GM23338 (cell line): ENCODE measurements at regions not wholly inside any gene's neighbourhood (a gene's known extent, or its start where the extent isn't known, plus 50 kb on each side); places are given as distances from the start of the nearest gene placed in this dataset.

Experiments
- ATAC-seq: fragments of 200-7000 bp; cut with Tn5 transposase; 3 replicates; pipeline ENCODE4 v1.9.1; 2020
- DNase-seq: peaks from one replicate; pipeline ENCODE4 v3.0.0-alpha.2; 2015; ENCODE audit warnings: low spot score
- H2AFZ ChIP-seq: fragments of 200-600 bp; sonication (generic); 2 replicates; pipeline ENCODE4 v1.8.0; 2016; ENCODE audit warnings: antibody characterized with exemption, mild to moderate bottlenecking, moderate library complexity
- H3F3A ChIP-seq: fragments of 200-600 bp; sonication (generic); replicated peaks from 2 replicates; pipeline ENCODE4 v1.8.0; 2017; ENCODE audit warnings: antibody characterized with exemption, mixed run types, low read depth
- H3K27ac ChIP-seq: fragments of 200-600 bp; sonication (generic); 2 replicates; pipeline ENCODE4 v1.6.1; 2016; ENCODE audit warnings: low read depth
- H3K27me3 ChIP-seq: fragments of 200-600 bp; sonication (generic); 2 replicates; pipeline ENCODE4 v1.8.0; 2016; ENCODE audit warnings: mild to moderate bottlenecking, mixed run types, moderate library complexity; ENCODE audit not compliant: insufficient read depth
- H3K36me3 ChIP-seq: fragments of 200-600 bp; sonication (generic); 2 replicates; pipeline ENCODE4 v1.8.0; 2016; ENCODE audit warnings: mild to moderate bottlenecking; ENCODE audit not compliant: insufficient read depth
- H3K4me1 ChIP-seq: fragments of 200-600 bp; sonication (generic); 2 replicates; pipeline ENCODE4 v1.8.0; 2016; ENCODE audit warnings: mild to moderate bottlenecking, moderate library complexity; ENCODE audit not compliant: insufficient read depth
- H3K4me2 ChIP-seq: fragments of 200-600 bp; sonication (generic); 2 replicates; pipeline ENCODE4 v1.7.1; 2017; ENCODE audit warnings: mixed run types
- H3K4me3 ChIP-seq: fragments of 200-600 bp; sonication (generic); 2 replicates; pipeline ENCODE4 v1.6.1; 2016; ENCODE audit warnings: mixed run types
- H3K79me2 ChIP-seq: fragments of 200-600 bp; sonication (generic); replicated peaks from 2 replicates; pipeline ENCODE4 v1.8.0; 2017; ENCODE audit warnings: mild to moderate bottlenecking; ENCODE audit not compliant: insufficient read depth
- H3K9me2 ChIP-seq: fragments of 200-600 bp; sonication (generic); 2 replicates; pipeline ENCODE4 v1.8.0; 2017; ENCODE audit not compliant: insufficient read depth
- H4K20me1 ChIP-seq: fragments of 200-600 bp; sonication (generic); replicated peaks from 2 replicates; pipeline ENCODE4 v1.8.0; 2017; ENCODE audit warnings: mild to moderate bottlenecking; ENCODE audit not compliant: insufficient read depth
- H3K27ac Mint-ChIP-seq: 2 replicates; pipeline ENCODE4 v1.8.0; 2020; ENCODE audit warnings: inconsistent platforms, mild to moderate bottlenecking, moderate library complexity, mixed read lengths
- H3K27me3 Mint-ChIP-seq: 3 replicates; pipeline ENCODE4 v1.8.0; 2022; ENCODE audit warnings: low read depth, mild to moderate bottlenecking, moderate library complexity, mixed read lengths, inconsistent platforms; ENCODE audit not compliant: insufficient read depth, poor library complexity
- H3K36me3 Mint-ChIP-seq: 3 replicates; pipeline ENCODE4 v1.8.0; 2021; ENCODE audit warnings: low read depth, mild to moderate bottlenecking, inconsistent platforms, moderate library complexity, mixed read lengths
- H3K4me1 Mint-ChIP-seq: 3 replicates; pipeline ENCODE4 v1.8.0; 2020; ENCODE audit warnings: mild to moderate bottlenecking, inconsistent platforms, mixed read lengths
- H3K4me3 Mint-ChIP-seq: 3 replicates; pipeline ENCODE4 v1.8.0; 2021; ENCODE audit warnings: moderate library complexity, mild to moderate bottlenecking, inconsistent platforms, mixed read lengths
- H3K9me3 Mint-ChIP-seq: 3 replicates; pipeline ENCODE4 v1.8.0; 2020; ENCODE audit warnings: moderate library complexity, mild to moderate bottlenecking, inconsistent platforms, mixed read lengths
- CREB1 ChIP-seq: fragments of 250-450 bp; sonication (Bioruptor Pico); IDR thresholded peaks from 2 replicates; pipeline ENCODE4 v1.5.0; 2020; ENCODE audit warnings: low read depth, mild to moderate bottlenecking, moderate library complexity
- EZH2 ChIP-seq: fragments of 200-600 bp; sonication (generic); IDR thresholded peaks from one replicate; pipeline ENCODE4 v1.8.0; 2017; ENCODE audit warnings: antibody characterized with exemption, mild to moderate bottlenecking, low read depth; ENCODE audit not compliant: unreplicated experiment
- EZH2phosphoT487 ChIP-seq: fragments of 200-600 bp; sonication (generic); IDR thresholded peaks from one replicate; pipeline ENCODE4 v1.8.1; 2018; ENCODE audit warnings: antibody characterized with exemption; ENCODE audit not compliant: unreplicated experiment
- NANOG ChIP-seq: IDR thresholded peaks from 2 replicates; pipeline ENCODE4 v1.6.1; 2016; ENCODE audit warnings: antibody characterized with exemption, borderline replicate concordance
- POLR2AphosphoS5 ChIP-seq: IDR thresholded peaks from 2 replicates; pipeline ENCODE4 v1.6.1; 2016; ENCODE audit warnings: antibody characterized with exemption, low read depth
- STAT1 ChIP-seq: IDR thresholded peaks from one replicate; pipeline ENCODE4 v1.6.1; 2016; ENCODE audit warnings: antibody characterized with exemption; ENCODE audit not compliant: unreplicated experiment
- ZNF114 ChIP-seq: fragments of 250-450 bp; sonication (Bioruptor Pico); IDR thresholded peaks from 2 replicates; pipeline ENCODE4 v1.5.0; 2020; ENCODE audit warnings: mild to moderate bottlenecking, moderate library complexity
- ZNF331 ChIP-seq: fragments of 250-450 bp; sonication (Bioruptor Pico); IDR thresholded peaks from 2 replicates; pipeline ENCODE4 v1.5.0; 2020; ENCODE audit warnings: low read depth, mild to moderate bottlenecking, moderate library complexity
- TF ChIP-seq, protein P1 (sequence below): IDR thresholded peaks from one replicate; pipeline ENCODE4 v1.6.1; 2018; ENCODE audit warnings: antibody characterized with exemption; ENCODE audit not compliant: unreplicated experiment
- TF ChIP-seq, protein P2 (sequence below), 2 experiments: fragments of 200-600 bp in 1 of 2; sonication (generic) in 1 of 2; conservative IDR thresholded peaks; 2 replicates each; pipeline versions ENCODE4 v1.5.1 to v1.6.1; 2016 to 2017; ENCODE audit warnings: antibody characterized with exemption in 2 of 2, low read depth in 2 of 2, mild to moderate bottlenecking in 2 of 2, moderate library complexity in 1 of 2

DNA sequence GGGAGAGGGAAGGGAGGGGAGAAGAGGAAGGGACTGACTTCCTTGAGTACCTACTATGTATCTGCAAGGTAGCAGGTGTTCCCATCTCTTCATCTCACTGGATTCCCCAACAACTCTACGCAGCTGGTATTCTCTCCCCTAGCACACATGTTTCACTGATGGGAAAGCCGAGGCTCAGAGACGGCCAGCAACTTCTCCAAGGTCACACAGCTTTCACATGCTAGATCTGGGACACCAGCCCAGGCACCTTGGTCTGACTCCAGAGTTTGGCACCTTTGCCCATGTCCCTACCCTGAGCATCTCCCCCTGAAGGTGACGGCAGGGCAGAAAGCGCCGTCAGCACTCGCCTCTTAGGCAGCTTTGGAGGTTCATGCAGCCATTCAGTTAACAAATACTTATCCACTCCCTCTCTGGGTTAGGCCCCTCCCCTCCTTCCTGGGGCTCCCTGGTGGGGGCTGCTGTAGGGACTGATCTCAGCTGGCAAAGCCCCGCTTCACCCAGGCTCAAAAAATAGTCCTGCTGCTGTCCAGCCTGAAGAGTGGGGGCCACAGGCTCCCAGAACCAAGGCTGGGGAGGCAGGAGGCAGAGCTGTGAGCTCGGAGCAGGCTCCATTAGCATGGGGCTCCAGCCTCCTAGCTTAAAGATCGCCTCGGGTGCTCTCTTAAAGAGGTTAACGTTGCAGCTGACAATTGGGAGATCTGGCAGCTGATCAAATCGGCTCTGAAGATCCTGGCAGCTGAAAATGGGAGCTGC, 79.4 kb downstream of the IGLL1 start (continued):
- TF ChIP-seq, protein P1, sequence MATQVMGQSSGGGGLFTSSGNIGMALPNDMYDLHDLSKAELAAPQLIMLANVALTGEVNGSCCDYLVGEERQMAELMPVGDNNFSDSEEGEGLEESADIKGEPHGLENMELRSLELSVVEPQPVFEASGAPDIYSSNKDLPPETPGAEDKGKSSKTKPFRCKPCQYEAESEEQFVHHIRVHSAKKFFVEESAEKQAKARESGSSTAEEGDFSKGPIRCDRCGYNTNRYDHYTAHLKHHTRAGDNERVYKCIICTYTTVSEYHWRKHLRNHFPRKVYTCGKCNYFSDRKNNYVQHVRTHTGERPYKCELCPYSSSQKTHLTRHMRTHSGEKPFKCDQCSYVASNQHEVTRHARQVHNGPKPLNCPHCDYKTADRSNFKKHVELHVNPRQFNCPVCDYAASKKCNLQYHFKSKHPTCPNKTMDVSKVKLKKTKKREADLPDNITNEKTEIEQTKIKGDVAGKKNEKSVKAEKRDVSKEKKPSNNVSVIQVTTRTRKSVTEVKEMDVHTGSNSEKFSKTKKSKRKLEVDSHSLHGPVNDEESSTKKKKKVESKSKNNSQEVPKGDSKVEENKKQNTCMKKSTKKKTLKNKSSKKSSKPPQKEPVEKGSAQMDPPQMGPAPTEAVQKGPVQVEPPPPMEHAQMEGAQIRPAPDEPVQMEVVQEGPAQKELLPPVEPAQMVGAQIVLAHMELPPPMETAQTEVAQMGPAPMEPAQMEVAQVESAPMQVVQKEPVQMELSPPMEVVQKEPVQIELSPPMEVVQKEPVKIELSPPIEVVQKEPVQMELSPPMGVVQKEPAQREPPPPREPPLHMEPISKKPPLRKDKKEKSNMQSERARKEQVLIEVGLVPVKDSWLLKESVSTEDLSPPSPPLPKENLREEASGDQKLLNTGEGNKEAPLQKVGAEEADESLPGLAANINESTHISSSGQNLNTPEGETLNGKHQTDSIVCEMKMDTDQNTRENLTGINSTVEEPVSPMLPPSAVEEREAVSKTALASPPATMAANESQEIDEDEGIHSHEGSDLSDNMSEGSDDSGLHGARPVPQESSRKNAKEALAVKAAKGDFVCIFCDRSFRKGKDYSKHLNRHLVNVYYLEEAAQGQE, result no peak
- TF ChIP-seq ZNF114 (CRISPR knock-in tag) (no peak), ZNF331 (CRISPR knock-in tag) (no peak), POLR2AphosphoS5 (no peak), STAT1 (no peak), CREB1 (CRISPR knock-in tag) (no peak), EZH2phosphoT487 (no peak), NANOG (no peak)
- TF ChIP-seq, protein P2, sequence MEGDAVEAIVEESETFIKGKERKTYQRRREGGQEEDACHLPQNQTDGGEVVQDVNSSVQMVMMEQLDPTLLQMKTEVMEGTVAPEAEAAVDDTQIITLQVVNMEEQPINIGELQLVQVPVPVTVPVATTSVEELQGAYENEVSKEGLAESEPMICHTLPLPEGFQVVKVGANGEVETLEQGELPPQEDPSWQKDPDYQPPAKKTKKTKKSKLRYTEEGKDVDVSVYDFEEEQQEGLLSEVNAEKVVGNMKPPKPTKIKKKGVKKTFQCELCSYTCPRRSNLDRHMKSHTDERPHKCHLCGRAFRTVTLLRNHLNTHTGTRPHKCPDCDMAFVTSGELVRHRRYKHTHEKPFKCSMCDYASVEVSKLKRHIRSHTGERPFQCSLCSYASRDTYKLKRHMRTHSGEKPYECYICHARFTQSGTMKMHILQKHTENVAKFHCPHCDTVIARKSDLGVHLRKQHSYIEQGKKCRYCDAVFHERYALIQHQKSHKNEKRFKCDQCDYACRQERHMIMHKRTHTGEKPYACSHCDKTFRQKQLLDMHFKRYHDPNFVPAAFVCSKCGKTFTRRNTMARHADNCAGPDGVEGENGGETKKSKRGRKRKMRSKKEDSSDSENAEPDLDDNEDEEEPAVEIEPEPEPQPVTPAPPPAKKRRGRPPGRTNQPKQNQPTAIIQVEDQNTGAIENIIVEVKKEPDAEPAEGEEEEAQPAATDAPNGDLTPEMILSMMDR (conservative IDR thresholded peaks at IDR 0.05; ENCODE audit: low read depth in 2 of 2), result no peak

DNA sequence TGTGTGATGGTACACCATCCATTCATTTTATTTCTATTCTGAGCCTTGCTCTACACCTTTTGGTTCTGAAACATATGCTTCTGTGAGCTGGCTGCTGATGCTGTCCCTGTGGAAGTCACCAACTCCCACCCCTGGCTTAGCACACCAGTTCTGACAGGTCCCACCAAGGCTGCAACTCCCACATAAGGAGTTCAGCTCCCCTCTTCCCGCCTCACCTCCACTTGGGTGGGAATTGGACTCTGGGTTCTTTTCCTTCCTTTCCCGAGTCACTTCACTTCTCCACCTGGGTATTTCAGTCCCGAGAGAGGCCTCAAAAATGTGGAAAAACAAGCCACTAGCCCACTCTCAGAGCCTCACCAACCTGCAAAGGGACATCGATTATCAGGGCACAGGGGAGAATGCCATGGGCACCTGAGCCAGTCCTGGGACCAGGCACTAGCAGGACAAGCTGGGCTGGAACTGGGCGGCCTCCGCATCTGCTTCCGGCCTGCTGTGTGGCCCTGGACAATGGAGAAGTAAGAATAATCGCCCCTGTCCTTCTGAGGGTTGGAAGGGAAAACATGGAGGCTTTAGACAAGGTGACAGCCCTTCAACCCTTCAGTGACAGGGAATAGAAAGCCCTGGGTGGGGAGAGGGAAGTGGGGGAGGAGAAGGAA, 80.1 kb downstream of the IGLL1 start:
- H3K36me3 Mint-ChIP-seq, result no peaks in the 10 kb centered on the region
- Histone ChIP-seq H3F3A (no peaks in the 10 kb centered on the region), H3K4me1 (no peaks in the 10 kb centered on the region), H3K4me2 (no peak overlapping the region), H3K27me3 (no peaks in the 10 kb centered on the region), H3K79me2 (no peaks in the 10 kb centered on the region), H3K27ac (no peak overlapping the region), H3K4me3 (no peak overlapping the region), H4K20me1 (no peaks in the 10 kb centered on the region), H3K9me2 (no peaks in the 10 kb centered on the region), H2AFZ (no peak overlapping the region), H3K36me3 (no peaks in the 10 kb centered on the region)
- DNase-seq, result no peak
- peaks cover 9% of the 10 kb centered on the region for H3K27me3 Mint-ChIP-seq
- H3K4me3 Mint-ChIP-seq, result no peak overlapping the region
- H3K27ac Mint-ChIP-seq, result no peak overlapping the region
- H3K4me1 Mint-ChIP-seq, result peaks cover 17% of the 10 kb centered on the region
- H3K9me3 Mint-ChIP-seq, result no peaks in the 10 kb centered on the region
- ATAC-seq, result no peak
- no peak for TF ChIP-seq NANOG
- TF ChIP-seq, protein P1, result no peak
- no peak for TF ChIP-seq EZH2phosphoT487
- no peak for TF ChIP-seq EZH2
